ENCODE measurements at regions not wholly inside any gene's neighbourhood (a gene's known extent, or its start where the extent isn't known, plus 50 kb on each side); places are given as distances from the start of the nearest gene placed in this dataset.

GRCh38 chr2:155141418-155141817, 442.9 kb downstream of the KCNJ3 start:
- no peak overlapping the region for H3K9ac ChIP-seq (replicated peaks; ENCODE audit: extremely low read depth, insufficient read depth, low read length)
- BruUV-seq (replicated peaks), result no TSS peak
- no peak overlapping the region for H3K4me3 ChIP-seq (replicated peaks in 1 of 3; ENCODE audit: insufficient read depth in 1 of 3, low read depth in 1 of 3, low read length in 3 of 3)
- H3K4me1 ChIP-seq (ENCODE audit: control insufficient read depth, extremely low read depth, insufficient read depth, low read length), result no peaks in the 10 kb centered on the region
- intact Hi-C loops (cut with micrococcal nuclease) (no loop called here), dilution Hi-C loops (cut with MboI; ENCODE audit: extremely low pct_ligation_motif_present, low sequenced_read_pairs) (no loop called here)
- FAIRE-seq (no peak), DNase-seq (ENCODE audit: low read depth, low spot score) (no peak)
- no peaks in the 10 kb centered on the region for H3K79me2 ChIP-seq (ENCODE audit: control insufficient read depth, insufficient read depth, low read length)
- H3K9me3 ChIP-seq (replicated peaks; ENCODE audit: control insufficient read depth, insufficient read depth, low read length), result no peaks in the 10 kb centered on the region
- no peak overlapping the region for H3K27ac ChIP-seq (ENCODE audit: insufficient read depth, low read depth, low read length)
- no peaks in the 10 kb centered on the region for H4K20me1 ChIP-seq (replicated peaks; ENCODE audit: control insufficient read depth, extremely low read depth, insufficient read depth, low read length)
- ChIA-PET POLR2A (no interaction called here), CTCF (no interaction called here)
- H3K36me3 ChIP-seq (ENCODE audit: control insufficient read depth in 2 of 2, extremely low read depth in 1 of 2, insufficient read depth in 2 of 2, low read length in 2 of 2), result no peaks in the 10 kb centered on the region
- no peak overlapping the region for H2AFZ ChIP-seq (ENCODE audit: low read depth, low read length)
- no peak overlapping the region for H3K4me2 ChIP-seq (ENCODE audit: insufficient read depth, low read length)
- TF ChIP-seq FOS (IDR thresholded peaks at IDR 0.05; ENCODE audit: borderline replicate concordance, insufficient read depth, low read length), result no peak
- no peaks in the 10 kb centered on the region for H3K27me3 ChIP-seq (ENCODE audit: control insufficient read depth in 2 of 2, insufficient read depth in 2 of 2, low read length in 2 of 2)
- H3K9me1 ChIP-seq (replicated peaks; ENCODE audit: control insufficient read depth, extremely low read depth, insufficient read depth, low read length), result no peaks in the 10 kb centered on the region

- Histone ChIP-seq H3K27me3 (ENCODE audit: control insufficient read depth in 2 of 2, insufficient read depth in 2 of 2, low read length in 2 of 2) (no peaks in the 10 kb centered on the region), H4K20me1 (replicated peaks; ENCODE audit: control insufficient read depth, extremely low read depth, insufficient read depth, low read length) (no peaks in the 10 kb centered on the region), H3K4me2 (ENCODE audit: insufficient read depth, low read length) (no peak overlapping the region), H3K79me2 (ENCODE audit: control insufficient read depth, insufficient read depth, low read length) (no peaks in the 10 kb centered on the region), H3K9me3 (replicated peaks; ENCODE audit: control insufficient read depth, insufficient read depth, low read length) (no peaks in the 10 kb centered on the region), H2AFZ (ENCODE audit: low read depth, low read length) (no peak overlapping the region), H3K36me3 (ENCODE audit: control insufficient read depth in 2 of 2, extremely low read depth in 1 of 2, insufficient read depth in 2 of 2, low read length in 2 of 2) (no peaks in the 10 kb centered on the region), H3K9ac (replicated peaks; ENCODE audit: extremely low read depth, insufficient read depth, low read length) (no peak overlapping the region), H3K9me1 (replicated peaks; ENCODE audit: control insufficient read depth, extremely low read depth, insufficient read depth, low read length) (no peaks in the 10 kb centered on the region), H3K27ac (ENCODE audit: insufficient read depth, low read depth, low read length) (no peak overlapping the region), H3K4me3 (replicated peaks in 1 of 3; ENCODE audit: insufficient read depth in 1 of 3, low read depth in 1 of 3, low read length in 3 of 3) (no peak overlapping the region), H3K4me1 (ENCODE audit: control insufficient read depth, extremely low read depth, insufficient read depth, low read length) (no peaks in the 10 kb centered on the region)
- no peak for TF ChIP-seq POLR2AphosphoS5 (IDR thresholded peaks at IDR 0.05; ENCODE audit: insufficient read depth, low read depth, low read length)
- POLR2A ChIA-PET, result no interaction called here
- CTCF ChIA-PET, result interaction anchor here (1.1 kb wide), 1 partner anchor 12 kb away, joined by 3 read pairs; no protein-coding TSS in a partner anchor
- intact Hi-C loops (cut with micrococcal nuclease), result no loop called here
- dilution Hi-C loops (cut with MboI; ENCODE audit: extremely low pct_ligation_motif_present, low sequenced_read_pairs), result no loop called here
- DNase-seq (ENCODE audit: low read depth, low spot score) (no peak), FAIRE-seq (no peak)
- BruUV-seq (replicated peaks), result no TSS peak
Measured at GRCh38 chr2:155125585-155126230, 427.2 kb downstream of the KCNJ3 start.
